ENCODE measurements at regions not wholly inside any gene's neighbourhood (a gene's known extent, or its start where the extent isn't known, plus 50 kb on each side); places are given as distances from the start of the nearest gene placed in this dataset.
"Not testable (repeated sequence)": the region's sequence is repeated elsewhere in the genome, so short reads cannot be mapped to it uniquely, and the experiment has no call there.

GRCh38 chr2:87629491-87630458 is 118.1 kb upstream of the PLGLB2 start:
- not testable (repeated sequence) for TF ChIP-seq TCF7L2 (IDR thresholded peaks at IDR 0.05; ENCODE audit: borderline replicate concordance, extremely low read depth, insufficient read depth, insufficient read length); CTCF (IDR thresholded peaks at IDR 0.05 in 2 of 3, conservative IDR thresholded peaks at IDR 0.05 in 1 of 3; ENCODE audit: borderline replicate concordance in 1 of 3, insufficient read depth in 1 of 3, low read depth in 2 of 3, low read length in 2 of 3); MAX (IDR thresholded peaks at IDR 0.05); EZH2phosphoT487 (IDR thresholded peaks at IDR 0.05; ENCODE audit: borderline replicate concordance); REST (IDR thresholded peaks at IDR 0.05; ENCODE audit: low read depth); EZH2 (IDR thresholded peaks at IDR 0.05); ELF1 (IDR thresholded peaks at IDR 0.05; ENCODE audit: borderline replicate concordance, low read depth); CEBPB (IDR thresholded peaks at IDR 0.05; ENCODE audit: low read depth); POLR2AphosphoS5 (IDR thresholded peaks at IDR 0.05; ENCODE audit: low read depth, low read length); SIN3A (IDR thresholded peaks at IDR 0.05; ENCODE audit: low read depth); EGR1 (IDR thresholded peaks at IDR 0.05; ENCODE audit: low read depth); POLR2A (IDR thresholded peaks at IDR 0.05; ENCODE audit: borderline replicate concordance, extremely low read depth, insufficient read depth, insufficient read length); ATF3 (IDR thresholded peaks at IDR 0.05)
